Small intestine (tissue), 7 donors: ENCODE measurements at regions not wholly inside any gene's neighbourhood (a gene's known extent, or its start where the extent isn't known, plus 50 kb on each side); places are given as distances from the start of the nearest gene placed in this dataset.

ENCODE experiments used
- DNase-seq, 2 donors: peaks; one replicate each; pipeline versions ENCODE4 v3.0.0 to v3.0.0-alpha.2; 2013
- FAIRE-seq: peaks from 2 replicates; lab custom pipeline; 2012; peaks lifted over from hg19 to GRCh38; lab: Jason Lieb, UNC
- H3K27ac ChIP-seq, 3 donors: one replicate each; pipeline ENCODE4 v1.5.1; 2013; ENCODE audit warnings: low read length in 2 of 3, mild to moderate bottlenecking in 2 of 3, control low read depth in 1 of 3, inconsistent platforms in 1 of 3, low read depth in 1 of 3, moderate library complexity in 1 of 3
- H3K27me3 ChIP-seq, 3 donors: one replicate each; pipeline ENCODE4 v1.6.1; 2013; ENCODE audit warnings: low read length in 3 of 3, inconsistent platforms in 1 of 3; ENCODE audit not compliant: control insufficient read depth in 3 of 3, insufficient read depth in 3 of 3
- H3K36me3 ChIP-seq, 3 donors: one replicate each; pipeline ENCODE4 v1.6.1; 2013; ENCODE audit warnings: low read length in 3 of 3, inconsistent platforms in 1 of 3, low read depth in 1 of 3, mild to moderate bottlenecking in 1 of 3, moderate library complexity in 1 of 3; ENCODE audit not compliant: control insufficient read depth in 3 of 3, insufficient read depth in 2 of 3
- H3K4me1 ChIP-seq, 3 donors: one replicate each; pipeline ENCODE4 v1.6.1; 2013; ENCODE audit warnings: low read length in 2 of 3, inconsistent platforms in 1 of 3, low read depth in 1 of 3, mild to moderate bottlenecking in 1 of 3, moderate library complexity in 1 of 3; ENCODE audit not compliant: control insufficient read depth in 3 of 3, insufficient read depth in 2 of 3
- H3K4me3 ChIP-seq, 3 donors: one replicate each; pipeline ENCODE4 v1.5.1; 2013; ENCODE audit warnings: low read length in 3 of 3, control low read depth in 1 of 3, inconsistent platforms in 1 of 3, low read depth in 1 of 3, mild to moderate bottlenecking in 1 of 3, moderate library complexity in 1 of 3
- H3K9me3 ChIP-seq, 2 donors: one replicate each; pipeline ENCODE4 v1.6.1; 2013; ENCODE audit warnings: low read depth in 1 of 2, low read length in 1 of 2; ENCODE audit not compliant: control insufficient read depth in 2 of 2, insufficient read depth in 1 of 2
- WGBS, 3 donors: extraction: QIAGEN DNeasy Blood & Tissue Kit; methylation state at CpG; one replicate each; pipeline ENCODE4 v1.1.7; 2013; 5-methylcytosine and 5-hydroxymethylcytosine counted together
- donor health status: healthy with polysubstance abuse.
- donor health status: control.
- donor health status: control.
- donor health status: Bipolar disorder and iron deficiency.
- donor health status: healthy.

GRCh38 chr3:124298951-124299350, 307.0 kb upstream of the ROPN1 start:
- no peak overlapping the region for H3K4me3 ChIP-seq
- WGBS, 3 donors: 41 to 58% (median 50%) methylated on average over 6 of the region's 6 CpGs
- FAIRE-seq: no peak
- no peaks in the 10 kb centered on the region for H3K27me3 ChIP-seq
- no peak overlapping the region for H3K27ac ChIP-seq
- DNase-seq: no peak
- H3K36me3 ChIP-seq: no peaks in the 10 kb centered on the region
- H3K4me1 ChIP-seq: no peaks in the 10 kb centered on the region
- no peaks in the 10 kb centered on the region for H3K9me3 ChIP-seq

- Histone ChIP-seq H3K4me3 (no peak overlapping the region), H3K9me3 (peaks cover 0 to 2% of the 10 kb centered on the region in 2 donors), H3K27ac (no peak overlapping the region), H3K36me3 (no peaks in the 10 kb centered on the region), H3K4me1 (no peaks in the 10 kb centered on the region), H3K27me3 (peaks cover 0 to 1% (median 0%) of the 10 kb centered on the region in 3 donors)
- DNase-seq (no peak), FAIRE-seq (no peak)
- WGBS, 3 donors: 76 to 89% (median 80%) methylated on average over 1 of the region's 1 CpG
These were observed 307.9 kb upstream of the ROPN1 start for GRCh38 chr3:124299831-124300230.

- Histone ChIP-seq H3K4me3 (no peak overlapping the region), H3K4me1 (no peaks in the 10 kb centered on the region), H3K9me3 (peaks cover 0 to 8% of the 10 kb centered on the region in 2 donors), H3K27ac (no peak overlapping the region), H3K27me3 (peaks cover 0 to 1% (median 0%) of the 10 kb centered on the region in 3 donors), H3K36me3 (no peaks in the 10 kb centered on the region)
- DNase-seq: no peak
- no peak for FAIRE-seq
- 79 to 91% (median 83%) methylated on average over 4 of the region's 4 CpGs for WGBS, 3 donors
These were observed 308.5 kb upstream of the ROPN1 start for GRCh38 chr3:124300416-124300815.

- H3K27ac ChIP-seq: no peak overlapping the region
- H3K36me3 ChIP-seq: no peaks in the 10 kb centered on the region
- peaks cover 0 to 1% (median 0%) of the 10 kb centered on the region in 3 donors for H3K27me3 ChIP-seq
- H3K4me3 ChIP-seq: no peak overlapping the region
- WGBS, 3 donors: 90 to 93% (median 91%) methylated on average over 5 of the region's 5 CpGs
- no peaks in the 10 kb centered on the region for H3K4me1 ChIP-seq
- FAIRE-seq (no peak), DNase-seq (no peak)
- H3K9me3 ChIP-seq: peaks cover 0 to 12% of the 10 kb centered on the region in 2 donors
These were observed 311.5 kb upstream of the ROPN1 start for GRCh38 chr3:124303305-124303910.

GRCh38 chr3:124306665-124307064, 314.7 kb upstream of the ROPN1 start:
- no peak overlapping the region for H3K27ac ChIP-seq
- FAIRE-seq: no peak
- H3K9me3 ChIP-seq: peaks cover 0 to 12% of the 10 kb centered on the region in 2 donors
- no peak overlapping the region for H3K4me3 ChIP-seq
- DNase-seq: no peak
- H3K36me3 ChIP-seq: no peaks in the 10 kb centered on the region
- H3K4me1 ChIP-seq: no peaks in the 10 kb centered on the region
- H3K27me3 ChIP-seq: peaks cover 0 to 1% (median 0%) of the 10 kb centered on the region in 3 donors

- no peak for FAIRE-seq
- no peak overlapping the region for H3K27ac ChIP-seq
- no peaks in the 10 kb centered on the region for H3K9me3 ChIP-seq
- no peaks in the 10 kb centered on the region for H3K4me1 ChIP-seq
- H3K27me3 ChIP-seq: no peaks in the 10 kb centered on the region
- WGBS, 3 donors: 19 to 76% (median 41%) methylated on average over 3 of the region's 3 CpGs
- H3K36me3 ChIP-seq: no peaks in the 10 kb centered on the region
- H3K4me3 ChIP-seq: no peak overlapping the region
- DNase-seq: peak; percentile 25 to 96
These were observed 321.7 kb upstream of the ROPN1 start for GRCh38 chr3:124313621-124314020.

GRCh38 chr3:124315215-124316033, 323.5 kb upstream of the ROPN1 start:
- 76 to 80% (median 80%) methylated on average over 9 of the region's 9 CpGs for WGBS, 3 donors
- Histone ChIP-seq H3K27me3 (no peaks in the 10 kb centered on the region), H3K27ac (no peak overlapping the region), H3K9me3 (no peaks in the 10 kb centered on the region), H3K36me3 (no peaks in the 10 kb centered on the region), H3K4me1 (no peaks in the 10 kb centered on the region), H3K4me3 (no peak overlapping the region)
- peak in 1 of 2 donors; percentile 46 for DNase-seq
- FAIRE-seq: no peak

- Histone ChIP-seq H3K4me1 (no peaks in the 10 kb centered on the region), H3K9me3 (no peaks in the 10 kb centered on the region), H3K27me3 (no peaks in the 10 kb centered on the region), H3K36me3 (no peaks in the 10 kb centered on the region), H3K4me3 (no peak overlapping the region), H3K27ac (no peak overlapping the region)
- no peak for DNase-seq
- no peak for FAIRE-seq
- WGBS, 3 donors: 63 to 92% (median 69%) methylated on average over 5 of the region's 5 CpGs
These were observed 324.0 kb upstream of the ROPN1 start for GRCh38 chr3:124316034-124316287.
